Upper lobe of right lung (tissue), 1 donor: ENCODE measurements at regions not wholly inside any gene's neighbourhood (a gene's known extent, or its start where the extent isn't known, plus 50 kb on each side); places are given as distances from the start of the nearest gene placed in this dataset.

Experiments
- ATAC-seq: fragments of 200-7000 bp; cut with Tn5 transposase; one replicate; pipeline ENCODE4 v1.9.1; 2020; ENCODE audit warnings: mild to moderate bottlenecking, moderate library complexity
- DNase-seq: peaks from one replicate; pipeline ENCODE4 v3.0.0-alpha.2; 2020
- H3K27ac ChIP-seq: fragments of 200-600 bp; one replicate; pipeline ENCODE4 v1.8.0; 2022
- H3K27me3 ChIP-seq: fragments of 200-600 bp; one replicate; pipeline ENCODE4 v1.8.0; 2022; ENCODE audit warnings: mild to moderate bottlenecking
- H3K36me3 ChIP-seq: fragments of 200-600 bp; one replicate; pipeline ENCODE4 v1.8.0; 2022
- H3K4me1 ChIP-seq: fragments of 200-600 bp; one replicate; pipeline ENCODE4 v1.8.0; 2022
- H3K4me3 ChIP-seq: fragments of 200-600 bp; one replicate; pipeline ENCODE4 v1.8.0; 2022; ENCODE audit warnings: mild to moderate bottlenecking
- H3K9me3 ChIP-seq: fragments of 200-600 bp; one replicate; pipeline ENCODE4 v1.8.0; 2022
- intact Hi-C: fragments of 100-400 bp; cut with DNase I; formaldehyde crosslinking; loops from one replicate; pipeline ENCODE4 v1.11.0; 2022
- TF ChIP-seq, protein P1 (sequence below): fragments of 200-600 bp; IDR thresholded peaks from one replicate; pipeline ENCODE4 v1.8.0; 2022; ENCODE audit warnings: antibody characterized with exemption
- donor health status: DM: no; HTN: yes; CAD: no; lungs with severe emphysema.

DNA sequence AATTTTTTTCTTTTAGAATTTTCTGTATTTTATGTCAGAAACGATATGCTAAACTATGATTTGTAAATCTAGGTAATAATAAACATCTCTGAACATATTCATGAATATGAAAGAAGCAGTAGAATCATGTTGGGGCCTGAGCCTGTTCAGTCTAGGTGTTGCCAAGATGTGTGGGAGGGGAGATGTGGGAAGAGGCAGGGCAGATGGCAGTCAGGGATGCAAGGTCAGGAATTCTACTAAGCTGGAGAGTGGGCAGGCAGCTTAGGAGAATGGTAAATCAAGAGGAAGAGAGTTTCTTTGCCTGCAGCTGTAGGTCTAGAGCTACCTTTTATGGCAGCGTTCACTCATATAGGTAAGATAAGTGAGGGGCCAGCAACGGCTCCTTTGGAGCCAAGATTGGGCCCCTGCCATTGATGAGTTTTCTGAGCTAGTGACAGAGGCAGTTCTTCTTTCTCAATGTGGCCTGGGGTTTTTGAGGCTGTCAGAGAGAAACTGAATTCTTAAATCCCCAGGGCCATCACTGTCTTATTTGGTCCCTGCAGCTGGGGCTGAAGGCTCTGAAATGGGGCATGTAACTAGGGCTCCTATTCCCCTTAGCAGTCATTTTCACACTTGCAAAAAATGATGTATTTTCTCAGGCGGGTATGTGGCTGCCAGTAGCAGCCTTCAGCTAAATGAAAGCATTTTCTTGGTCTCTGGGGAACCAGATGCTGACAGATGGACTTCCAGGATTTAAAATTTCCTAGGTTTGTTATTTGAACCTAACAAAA, 232.8 kb downstream of the PIK3C3 start:
- no peak overlapping the region for H3K27ac ChIP-seq
- H3K4me3 ChIP-seq, result no peak overlapping the region
- H3K27me3 ChIP-seq, result no peaks in the 10 kb centered on the region
- intact Hi-C loops, result no loop called here
- TF ChIP-seq, protein P1, sequence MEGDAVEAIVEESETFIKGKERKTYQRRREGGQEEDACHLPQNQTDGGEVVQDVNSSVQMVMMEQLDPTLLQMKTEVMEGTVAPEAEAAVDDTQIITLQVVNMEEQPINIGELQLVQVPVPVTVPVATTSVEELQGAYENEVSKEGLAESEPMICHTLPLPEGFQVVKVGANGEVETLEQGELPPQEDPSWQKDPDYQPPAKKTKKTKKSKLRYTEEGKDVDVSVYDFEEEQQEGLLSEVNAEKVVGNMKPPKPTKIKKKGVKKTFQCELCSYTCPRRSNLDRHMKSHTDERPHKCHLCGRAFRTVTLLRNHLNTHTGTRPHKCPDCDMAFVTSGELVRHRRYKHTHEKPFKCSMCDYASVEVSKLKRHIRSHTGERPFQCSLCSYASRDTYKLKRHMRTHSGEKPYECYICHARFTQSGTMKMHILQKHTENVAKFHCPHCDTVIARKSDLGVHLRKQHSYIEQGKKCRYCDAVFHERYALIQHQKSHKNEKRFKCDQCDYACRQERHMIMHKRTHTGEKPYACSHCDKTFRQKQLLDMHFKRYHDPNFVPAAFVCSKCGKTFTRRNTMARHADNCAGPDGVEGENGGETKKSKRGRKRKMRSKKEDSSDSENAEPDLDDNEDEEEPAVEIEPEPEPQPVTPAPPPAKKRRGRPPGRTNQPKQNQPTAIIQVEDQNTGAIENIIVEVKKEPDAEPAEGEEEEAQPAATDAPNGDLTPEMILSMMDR, result no peak
- ATAC-seq (no peak), DNase-seq (no peak)
- H3K36me3 ChIP-seq, result no peaks in the 10 kb centered on the region
- no peaks in the 10 kb centered on the region for H3K9me3 ChIP-seq
- H3K4me1 ChIP-seq, result no peaks in the 10 kb centered on the region

DNA sequence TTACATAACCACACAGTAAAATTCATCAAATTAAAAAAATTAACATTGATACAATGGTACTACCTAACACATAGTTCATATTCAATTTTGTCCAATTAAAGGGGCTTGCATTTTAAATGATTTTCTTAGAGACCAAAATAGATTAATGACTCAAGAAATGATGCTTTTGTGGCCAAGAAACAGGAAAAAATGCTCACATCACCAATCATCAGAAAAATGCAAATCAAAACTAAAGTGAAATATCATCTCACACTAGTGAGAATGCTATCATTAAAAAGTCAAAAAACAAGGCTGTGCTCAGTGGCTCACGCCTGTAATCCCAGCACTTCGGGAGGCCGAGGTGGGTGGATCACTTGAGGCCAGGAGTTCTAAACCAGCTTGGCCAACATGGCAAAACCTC, 235.6 kb downstream of the PIK3C3 start:
- no peaks in the 10 kb centered on the region for H3K4me1 ChIP-seq
- DNase-seq, result no peak
- no peaks in the 10 kb centered on the region for H3K9me3 ChIP-seq
- H3K27ac ChIP-seq, result no peak overlapping the region
- intact Hi-C loops, result no loop called here
- TF ChIP-seq, protein P1, result no peak
- H3K36me3 ChIP-seq, result no peaks in the 10 kb centered on the region
- H3K4me3 ChIP-seq, result no peak overlapping the region
- H3K27me3 ChIP-seq, result no peaks in the 10 kb centered on the region
- ATAC-seq, result no peak

DNA sequence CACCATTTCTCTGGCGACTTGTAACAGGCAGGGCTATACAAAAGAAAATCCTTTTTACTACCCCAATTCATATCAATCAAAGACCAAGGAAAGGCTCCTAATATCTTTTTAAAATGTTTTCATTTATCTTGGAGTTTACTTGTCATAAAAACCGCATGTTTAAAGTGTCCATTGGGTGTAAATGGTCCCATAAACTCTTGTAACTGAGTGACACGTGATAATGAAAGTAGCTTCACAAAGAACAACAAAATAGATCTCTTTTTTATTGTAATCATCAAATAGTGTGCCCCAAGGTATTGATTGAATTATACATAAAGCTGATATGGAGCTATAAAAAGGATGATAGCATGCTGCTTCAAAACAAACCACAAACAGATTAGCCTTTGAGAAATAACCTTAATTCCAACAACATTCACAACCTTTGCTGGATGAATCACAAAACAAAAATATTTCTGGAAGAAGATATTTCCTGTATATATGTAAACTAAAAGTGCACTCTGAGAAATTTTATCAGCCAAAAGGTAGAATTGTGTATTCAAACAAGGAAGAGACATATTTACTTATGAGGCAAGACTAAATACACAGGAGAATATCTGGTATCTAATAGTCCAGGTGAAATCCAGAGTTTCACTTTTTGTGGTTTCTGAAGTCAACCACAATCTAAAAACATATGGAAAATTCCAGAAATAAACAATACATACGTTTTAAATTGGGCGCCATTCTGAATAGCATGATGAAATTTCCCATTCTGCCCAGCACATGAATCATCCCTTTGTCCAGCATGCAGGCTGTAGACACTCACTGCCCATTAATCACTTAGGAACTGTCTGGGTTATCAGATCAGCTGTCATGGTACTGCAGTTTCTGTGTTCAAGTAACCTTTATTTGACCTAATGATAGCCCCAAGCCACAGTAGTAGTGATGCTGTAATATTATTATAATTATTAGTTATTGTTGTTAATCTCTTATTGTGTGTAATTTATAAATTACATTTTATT, 237.5 kb downstream of the PIK3C3 start:
- Histone ChIP-seq H3K9me3 (no peaks in the 10 kb centered on the region), H3K4me1 (no peaks in the 10 kb centered on the region)

DNA sequence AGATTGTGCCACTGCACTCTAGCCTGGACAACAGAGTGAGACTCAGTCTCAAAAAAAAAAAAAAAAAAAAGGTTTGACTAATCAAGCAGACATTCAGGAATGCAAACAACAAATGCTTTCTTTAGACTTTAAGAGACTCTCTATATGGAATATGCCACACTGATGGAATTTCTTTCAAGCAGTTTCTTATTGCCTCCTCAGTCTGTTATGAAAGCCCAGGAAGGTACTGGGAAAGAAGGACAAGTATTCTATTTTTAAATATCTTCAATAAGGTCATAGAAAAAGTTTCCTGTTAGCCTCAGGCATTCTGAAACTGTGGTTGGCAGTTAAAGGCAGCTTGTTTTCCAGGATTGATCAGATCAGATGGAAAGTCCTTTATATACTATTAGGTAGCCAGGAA, 241.6 kb downstream of the PIK3C3 start:
- Histone ChIP-seq H3K27ac (no peak overlapping the region), H3K36me3 (no peaks in the 10 kb centered on the region), H3K9me3 (no peaks in the 10 kb centered on the region), H3K4me1 (no peaks in the 10 kb centered on the region), H3K4me3 (no peak overlapping the region), H3K27me3 (no peaks in the 10 kb centered on the region)
- DNase-seq, result no peak
- TF ChIP-seq, protein P1, result no peak
- intact Hi-C loops, result no loop called here
- no peak for ATAC-seq

More for the DNA sequence above, 237.5 kb downstream of the PIK3C3 start:
- no peak for ATAC-seq
- intact Hi-C loops, result no loop called here
- Histone ChIP-seq H3K36me3 (no peaks in the 10 kb centered on the region), H3K4me3 (no peak overlapping the region), H3K27ac (no peak overlapping the region), H3K27me3 (no peaks in the 10 kb centered on the region)
- no peak for DNase-seq
- TF ChIP-seq, protein P1, result no peak

DNA sequence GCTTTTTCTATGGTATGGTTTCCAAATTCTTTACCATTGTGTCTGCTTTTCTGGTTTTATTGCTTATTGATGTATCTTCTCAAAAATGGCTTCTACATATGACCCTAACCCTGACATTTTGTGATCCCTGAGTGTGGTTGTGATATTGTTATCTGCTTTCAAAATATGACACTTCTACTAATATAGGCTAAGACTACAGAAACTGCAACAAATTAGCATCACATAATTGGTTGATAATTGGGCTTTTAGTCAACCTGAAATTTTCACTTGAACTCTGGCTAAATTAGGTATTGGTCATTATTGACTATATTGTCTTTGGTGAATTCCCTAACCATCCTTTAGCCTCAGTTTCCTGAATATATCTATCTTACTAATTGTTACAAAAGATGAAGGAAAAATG, 246.1 kb downstream of the PIK3C3 start:
- ATAC-seq, result no peak

More for the DNA sequence above, 246.1 kb downstream of the PIK3C3 start:
- intact Hi-C loops, result no loop called here
- Histone ChIP-seq H3K36me3 (no peaks in the 10 kb centered on the region), H3K4me1 (no peaks in the 10 kb centered on the region), H3K27ac (no peak overlapping the region), H3K27me3 (no peaks in the 10 kb centered on the region), H3K4me3 (no peak overlapping the region), H3K9me3 (no peaks in the 10 kb centered on the region)
- no peak for DNase-seq
- TF ChIP-seq, protein P1, result no peak
